HepG2 (cell line): ENCODE measurements at regions not wholly inside any gene's neighbourhood (a gene's known extent, or its start where the extent isn't known, plus 50 kb on each side); places are given as distances from the start of the nearest gene placed in this dataset.

Source experiments
- ATAC-seq: fragments of 200-7000 bp; cut with Tn5 transposase; 3 replicates; pipeline ENCODE4 v1.9.1; 2020; ENCODE audit warnings: mild to moderate bottlenecking, moderate library complexity
- BruUV-seq: library from RNA; stranded (reverse); fragments of 400-500 nt; replicated peaks from 2 replicates; lab custom pipeline; 2021; lab: Mats Ljungman, UMichigan
- CTCF ChIA-PET: fragments of 300-600 bp; formaldehyde crosslinking; extraction: SDS; loops from one replicate; lab custom pipeline; 2021; ENCODE audit warnings: low total read pairs, inconsistent platforms, low intra/inter-chr PET ratio; lab: Yijun Ruan, JAX
- POLR2A ChIA-PET: fragments of 350-600 bp; sonication (Branson Sonifier 250); formaldehyde crosslinking; loops from one replicate; lab custom pipeline; 2020; ENCODE audit warnings: antibody characterized with exemption, inconsistent platforms; lab: Yijun Ruan, JAX
- DNase-seq: peaks from one replicate; pipeline ENCODE4 v3.0.0-alpha.2; 2015; ENCODE audit warnings: low spot score
- FAIRE-seq: peaks from 3 replicates; lab custom pipeline; 2011; peaks lifted over from hg19 to GRCh38; lab: Jason Lieb, UNC
- H2AFZ ChIP-seq: one replicate; pipeline ENCODE4 v1.6.1; 2011; ENCODE audit warnings: low read length, inconsistent platforms
- H3K27ac ChIP-seq: fragments of 300-600 bp; 3 replicates; pipeline ENCODE4 v1.8.0; 2011; ENCODE audit warnings: mixed run types, mild to moderate bottlenecking, mixed read lengths, low read length, inconsistent platforms; ENCODE audit not compliant: insufficient read depth; ENCODE audit errors: extremely low read length
- H3K27me3 ChIP-seq, 2 experiments: fragments of 200-600 bp in 1 of 2; 2 replicates in 1 of 2; 3 replicates in 1 of 2; pipeline versions ENCODE4 v1.6.0 to v1.8.0; 2011; ENCODE audit warnings: low read length in 2 of 2, mild to moderate bottlenecking in 2 of 2, moderate library complexity in 2 of 2, inconsistent platforms in 1 of 2; ENCODE audit not compliant: insufficient read depth in 2 of 2, control insufficient read depth in 1 of 2
- H3K36me3 ChIP-seq, 2 experiments: fragments of 200-600 bp in 1 of 2; replicated peaks in 1 of 2; 2 replicates in 1 of 2; 3 replicates in 1 of 2; pipeline versions ENCODE4 v1.5.1 to v1.8.0; 2011; ENCODE audit warnings: low read length in 2 of 2, inconsistent platforms in 1 of 2; ENCODE audit not compliant: insufficient read depth in 2 of 2, control insufficient read depth in 1 of 2
- H3K4me1 ChIP-seq: 2 replicates; pipeline ENCODE4 v1.5.1; 2012; ENCODE audit warnings: low read length, inconsistent platforms; ENCODE audit not compliant: insufficient read depth
- H3K4me2 ChIP-seq: 2 replicates; pipeline ENCODE4 v1.6.0; 2011; ENCODE audit warnings: low read depth, low read length, inconsistent platforms
- H3K4me3 ChIP-seq, 3 experiments: fragments of 200-600 bp in 1 of 3; sonication (generic), shearing (Covaris generic) in 1 of 3; replicated peaks in 1 of 3; 2 replicates each; pipeline ENCODE4 v1.5.1; 2011 to 2016; ENCODE audit warnings: low read length in 3 of 3, inconsistent platforms in 2 of 3, low read depth in 2 of 3, mild to moderate bottlenecking in 2 of 3, control low read depth in 1 of 3, mixed read lengths in 1 of 3; ENCODE audit not compliant: insufficient read depth in 1 of 3
- H3K79me2 ChIP-seq: one replicate; pipeline ENCODE4 v1.6.1; 2011; ENCODE audit warnings: low read length, inconsistent platforms; ENCODE audit not compliant: insufficient read depth
- H3K9ac ChIP-seq: 2 replicates; pipeline ENCODE4 v1.6.0; 2011; ENCODE audit warnings: mild to moderate bottlenecking, low read depth, low read length, inconsistent platforms; ENCODE audit not compliant: insufficient read depth
- H3K9me3 ChIP-seq: 2 replicates; pipeline ENCODE4 v1.5.1; 2012; ENCODE audit warnings: mild to moderate bottlenecking, low read length
- H4K20me1 ChIP-seq: 2 replicates; pipeline ENCODE4 v1.6.0; 2011; ENCODE audit warnings: inconsistent platforms, mild to moderate bottlenecking, low read length, moderate library complexity; ENCODE audit not compliant: insufficient read depth
- CEBPB ChIP-seq: IDR thresholded peaks from 2 replicates; pipeline ENCODE4 v1.6.1; 2011; ENCODE audit warnings: low read depth, low read length, improper control_type of control experiment, borderline replicate concordance
- DNMT1 ChIP-seq: sonication (generic); formaldehyde crosslinking; IDR thresholded peaks from 2 replicates; pipeline ENCODE4 v1.5.1; 2020; ENCODE audit warnings: mild to moderate bottlenecking, missing genetic modification reagents
- GABPB1 ChIP-seq: IDR thresholded peaks from 2 replicates; pipeline ENCODE4 v1.6.1; 2016; ENCODE audit warnings: mild to moderate bottlenecking, missing genetic modification reagents, moderate library complexity, missing compliant biosample characterization
- HCFC1 ChIP-seq: fragments of 150-350 bp; IDR thresholded peaks from 2 replicates; pipeline ENCODE4 v1.6.1; 2014; ENCODE audit warnings: low read depth, low read length
- ISL2 ChIP-seq: sonication (generic); formaldehyde crosslinking; IDR thresholded peaks from 2 replicates; pipeline ENCODE4 v1.5.0; 2020; ENCODE audit warnings: missing genetic modification reagents
- KAT8 ChIP-seq: IDR thresholded peaks from 2 replicates; pipeline ENCODE4 v1.6.1; 2016; ENCODE audit warnings: missing genetic modification reagents, missing compliant biosample characterization
- YY1 ChIP-seq: IDR thresholded peaks from 2 replicates; pipeline ENCODE4 v1.6.1; 2011; ENCODE audit warnings: low read length, low read depth, moderate library complexity, mild to moderate bottlenecking; ENCODE audit not compliant: insufficient read depth, insufficient replicate concordance
- ZNF234 ChIP-seq: sonication (generic); formaldehyde crosslinking; conservative IDR thresholded peaks from 2 replicates; pipeline ENCODE4 v1.5.1; 2020; ENCODE audit warnings: mild to moderate bottlenecking, missing genetic modification reagents
- ZNF775 ChIP-seq: sonication (generic); formaldehyde crosslinking; IDR thresholded peaks from 2 replicates; pipeline ENCODE4 v1.4.0; 2020; ENCODE audit warnings: missing genetic modification reagents, mild to moderate bottlenecking, moderate library complexity, borderline replicate concordance
- ZNF776 ChIP-seq: sonication (generic); formaldehyde crosslinking; IDR thresholded peaks from 2 replicates; pipeline ENCODE4 v1.4.0; 2020; ENCODE audit warnings: mild to moderate bottlenecking, missing genetic modification reagents
- WGBS: methylation state at CpG from one replicate; pipeline ENCODE4 v1.1.6; 2017; ENCODE audit warnings: low lambda C conversion rate; 5-methylcytosine and 5-hydroxymethylcytosine counted together
- in situ Hi-C: cut with HindIII; loops from 2 replicates; pipeline ENCODE4 v1.10.0; 2017; ENCODE audit warnings: low pct_unique_long_range_greater_than_20kb; ENCODE audit not compliant: extremely low pct_ligation_motif_present
- intact Hi-C: fragments of 100-400 bp; cut with micrococcal nuclease; formaldehyde crosslinking; loops from one replicate; pipeline ENCODE4 v1.10.0; 2022; ENCODE audit not compliant: unreplicated experiment

GRCh38 chrY:16627122-16627521 lies 1252.9 kb downstream of the CDY2B start:
- Histone ChIP-seq H3K4me1 (no peaks in the 10 kb centered on the region), H3K9me3 (no peaks in the 10 kb centered on the region), H4K20me1 (no peaks in the 10 kb centered on the region), H3K79me2 (no peaks in the 10 kb centered on the region), H2AFZ (no peak overlapping the region), H3K27me3 (no peaks in the 10 kb centered on the region), H3K4me3 (no peak overlapping the region), H3K36me3 (no peaks in the 10 kb centered on the region), H3K4me2 (no peak overlapping the region), H3K9ac (no peak overlapping the region), H3K27ac (no peak overlapping the region)
- in situ Hi-C loops (no loop called here), intact Hi-C loops (no loop called here)
- FAIRE-seq, result no peak
- CTCF ChIA-PET, result no interaction called here
- 77% methylated on average over 3 of the region's 3 CpGs for WGBS
- POLR2A ChIA-PET, result no interaction called here
- no TSS peak for BruUV-seq
- ATAC-seq, result no peak
- no peak for DNase-seq
- TF ChIP-seq HCFC1 (no peak), ISL2 (CRISPR knock-in tag) (no peak), DNMT1 (CRISPR knock-in tag) (no peak), CEBPB (0 out of 2 replicates have a peak, but pooled peaks have one; percentile 7), ZNF775 (CRISPR knock-in tag) (no peak), ZNF776 (CRISPR knock-in tag) (no peak), KAT8 (CRISPR knock-in tag) (no peak), YY1 (no peak), ZNF234 (CRISPR knock-in tag) (no peak)

- ATAC-seq (no peak), FAIRE-seq (no peak), DNase-seq (no peak)
- intact Hi-C loops (no loop called here), in situ Hi-C loops (no loop called here)
- H3K4me1 ChIP-seq, result no peaks in the 10 kb centered on the region
- no peaks in the 10 kb centered on the region for H3K36me3 ChIP-seq
- H3K79me2 ChIP-seq, result no peaks in the 10 kb centered on the region
- H3K4me3 ChIP-seq, result no peak overlapping the region
- H3K9me3 ChIP-seq, result peaks cover 13% of the 10 kb centered on the region
- H3K4me2 ChIP-seq, result no peak overlapping the region
- ChIA-PET CTCF (no interaction called here), POLR2A (no interaction called here)
- H2AFZ ChIP-seq, result no peak overlapping the region
- no peak for TF ChIP-seq GABPB1 (CRISPR knock-in tag)
- no peak overlapping the region for H3K27ac ChIP-seq
- WGBS, result 0% methylated on average over 2 of the region's 2 CpGs
- no peaks in the 10 kb centered on the region for H4K20me1 ChIP-seq
- no TSS peak for BruUV-seq
- no peaks in the 10 kb centered on the region for H3K27me3 ChIP-seq
- no peak overlapping the region for H3K9ac ChIP-seq
Measured at GRCh38 chrY:16616201-16616975, 1263.6 kb downstream of the CDY2B start.
